ENCODE measurements at regions not wholly inside any gene's neighbourhood (a gene's known extent, or its start where the extent isn't known, plus 50 kb on each side); places are given as distances from the start of the nearest gene placed in this dataset.

- Histone ChIP-seq H3K36me3 (ENCODE audit: insufficient read depth, low read length, poor library complexity, severe bottlenecking) (no peaks in the 10 kb centered on the region), H3K4me3 (ENCODE audit: low read depth, low read length, poor library complexity, severe bottlenecking) (no peak overlapping the region), H3K27me3 (replicated peaks; ENCODE audit: insufficient read depth, low read depth, low read length, poor library complexity) (no peaks in the 10 kb centered on the region), H3K4me1 (ENCODE audit: insufficient read depth, low read length, poor library complexity, severe bottlenecking) (no peaks in the 10 kb centered on the region), H3K9me3 (ENCODE audit: low read depth, low read length, poor library complexity, severe bottlenecking) (no peaks in the 10 kb centered on the region), H3K27ac (ENCODE audit: low read depth, low read length, poor library complexity, severe bottlenecking) (no peak overlapping the region)
- DNase-seq (ENCODE audit: low spot score) = no peak
- intact Hi-C loops (cut with micrococcal nuclease; ENCODE audit: unreplicated experiment) = no loop called here
- TF ChIP-seq CTCF (conservative IDR thresholded peaks at IDR 0.05; ENCODE audit: low read depth, low read length) = no peak
- TF ChIP-seq EZH2 (IDR thresholded peaks at IDR 0.05; ENCODE audit: borderline replicate concordance, low read depth, low read length, poor library complexity, severe bottlenecking) = no peak
- BruUV-seq (replicated peaks) = no TSS peak
- CTCF ChIA-PET = no interaction called here
- POLR2A ChIA-PET (ENCODE audit: low non-redundant PET) = no interaction called here
These were observed 147.4 kb upstream of the SPACA1 start for GRCh38 chr6:87900160-87900698.

DNA sequence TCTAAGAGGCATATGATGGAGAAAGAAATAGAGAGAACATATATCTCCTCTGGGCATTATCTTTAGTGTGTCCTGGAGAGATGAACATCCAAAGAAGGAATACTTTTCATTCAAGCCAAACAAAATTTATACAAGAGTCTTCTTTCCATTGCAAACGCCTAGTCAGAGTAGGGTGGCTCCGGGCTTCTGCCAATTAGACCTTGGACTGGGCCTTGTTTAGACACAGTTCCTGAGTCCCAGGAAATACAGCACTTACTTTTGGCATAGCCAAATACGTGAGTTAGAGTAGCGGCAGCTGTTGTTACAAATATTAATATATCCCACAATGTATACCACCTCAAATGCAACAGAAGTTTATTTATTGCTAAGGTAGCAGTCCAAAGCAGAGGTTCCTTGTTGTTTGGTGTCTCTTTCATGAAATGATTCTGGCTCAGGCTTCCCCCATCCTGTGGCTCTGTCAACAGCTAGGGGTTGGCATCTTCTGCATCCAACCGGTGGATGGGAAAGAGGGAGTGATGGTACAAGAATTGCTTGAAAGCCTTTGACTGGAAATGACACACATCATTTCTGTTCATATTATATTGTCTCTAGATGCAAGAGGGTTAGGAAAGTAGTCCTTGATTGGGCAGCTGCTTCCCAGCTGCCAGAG, 148.0 kb upstream of the SPACA1 start:
- no peak overlapping the region for H3K27ac ChIP-seq (ENCODE audit: low read depth, low read length, poor library complexity, severe bottlenecking)
- intact Hi-C loops (cut with micrococcal nuclease; ENCODE audit: unreplicated experiment) = no loop called here
- no peaks in the 10 kb centered on the region for H3K36me3 ChIP-seq (ENCODE audit: insufficient read depth, low read length, poor library complexity, severe bottlenecking)
- H3K4me1 ChIP-seq (ENCODE audit: insufficient read depth, low read length, poor library complexity, severe bottlenecking) = no peaks in the 10 kb centered on the region
- no peaks in the 10 kb centered on the region for H3K27me3 ChIP-seq (replicated peaks; ENCODE audit: insufficient read depth, low read depth, low read length, poor library complexity)
- H3K4me3 ChIP-seq (ENCODE audit: low read depth, low read length, poor library complexity, severe bottlenecking) = no peak overlapping the region
- no peaks in the 10 kb centered on the region for H3K9me3 ChIP-seq (ENCODE audit: low read depth, low read length, poor library complexity, severe bottlenecking)
- POLR2A ChIA-PET (ENCODE audit: low non-redundant PET) = no interaction called here
- CTCF ChIA-PET = no interaction called here
- no TSS peak for BruUV-seq (replicated peaks)
- no peak for DNase-seq (ENCODE audit: low spot score)
- no peak for TF ChIP-seq EZH2 (IDR thresholded peaks at IDR 0.05; ENCODE audit: borderline replicate concordance, low read depth, low read length, poor library complexity, severe bottlenecking)
- TF ChIP-seq CTCF (conservative IDR thresholded peaks at IDR 0.05; ENCODE audit: low read depth, low read length) = no peak

GRCh38 chr6:87897663-87898062, 150.0 kb upstream of the SPACA1 start:
- POLR2A ChIA-PET (ENCODE audit: low non-redundant PET) = no interaction called here
- CTCF ChIA-PET = no interaction called here
- H3K36me3 ChIP-seq (ENCODE audit: insufficient read depth, low read length, poor library complexity, severe bottlenecking) = no peaks in the 10 kb centered on the region
- no peak overlapping the region for H3K27ac ChIP-seq (ENCODE audit: low read depth, low read length, poor library complexity, severe bottlenecking)
- intact Hi-C loops (cut with micrococcal nuclease; ENCODE audit: unreplicated experiment) = no loop called here
- TF ChIP-seq CTCF (conservative IDR thresholded peaks at IDR 0.05; ENCODE audit: low read depth, low read length) (no peak), EZH2 (IDR thresholded peaks at IDR 0.05; ENCODE audit: borderline replicate concordance, low read depth, low read length, poor library complexity, severe bottlenecking) (no peak)
- BruUV-seq (replicated peaks) = no TSS peak
- H3K27me3 ChIP-seq (replicated peaks; ENCODE audit: insufficient read depth, low read depth, low read length, poor library complexity) = no peaks in the 10 kb centered on the region
- no peaks in the 10 kb centered on the region for H3K9me3 ChIP-seq (ENCODE audit: low read depth, low read length, poor library complexity, severe bottlenecking)
- no peak overlapping the region for H3K4me3 ChIP-seq (ENCODE audit: low read depth, low read length, poor library complexity, severe bottlenecking)
- DNase-seq (ENCODE audit: low spot score) = peak; percentile 24
- no peaks in the 10 kb centered on the region for H3K4me1 ChIP-seq (ENCODE audit: insufficient read depth, low read length, poor library complexity, severe bottlenecking)
